Erythroblast (primary cell): ENCODE measurements at regions not wholly inside any gene's neighbourhood (a gene's known extent, or its start where the extent isn't known, plus 50 kb on each side); places are given as distances from the start of the nearest gene placed in this dataset.

Experiments
- GATA1 ChIP-seq: IDR thresholded peaks from 2 replicates; pipeline ENCODE4 v1.6.1; 2011; ENCODE audit warnings: low read depth, mild to moderate bottlenecking, control low read depth, low read length, moderate library complexity
- POLR2A ChIP-seq: IDR thresholded peaks from 2 replicates; pipeline ENCODE4 v1.6.1; 2011; ENCODE audit warnings: mild to moderate bottlenecking, low read length

DNA sequence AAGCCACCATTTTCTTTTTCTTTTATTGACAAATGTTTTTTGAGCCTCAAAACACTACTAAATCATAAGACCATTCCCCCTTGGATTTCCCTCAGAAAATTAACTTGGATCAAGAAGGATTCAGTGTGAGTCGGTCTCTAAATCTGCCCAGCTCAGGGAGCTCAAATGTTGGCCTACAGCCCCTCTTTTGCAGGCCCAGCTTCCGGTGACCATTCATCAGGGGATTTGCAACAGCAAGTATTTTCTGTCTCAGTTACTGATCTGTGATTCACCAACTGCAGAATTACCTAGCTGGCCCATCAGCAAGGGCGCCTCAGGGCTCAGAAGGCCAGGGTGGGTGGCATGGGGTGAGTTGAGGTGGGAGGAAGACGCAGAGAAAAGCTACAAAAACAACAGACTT, 318.1 kb downstream of the CDC5L start:
- TF ChIP-seq POLR2A (no peak), GATA1 (no peak)
